ENCODE measurements at regions not wholly inside any gene's neighbourhood (a gene's known extent, or its start where the extent isn't known, plus 50 kb on each side); places are given as distances from the start of the nearest gene placed in this dataset.

GRCh38 chr10:124151466-124152095 is 58.2 kb upstream of the CHST15 start:
- TF ChIP-seq, protein P1, sequence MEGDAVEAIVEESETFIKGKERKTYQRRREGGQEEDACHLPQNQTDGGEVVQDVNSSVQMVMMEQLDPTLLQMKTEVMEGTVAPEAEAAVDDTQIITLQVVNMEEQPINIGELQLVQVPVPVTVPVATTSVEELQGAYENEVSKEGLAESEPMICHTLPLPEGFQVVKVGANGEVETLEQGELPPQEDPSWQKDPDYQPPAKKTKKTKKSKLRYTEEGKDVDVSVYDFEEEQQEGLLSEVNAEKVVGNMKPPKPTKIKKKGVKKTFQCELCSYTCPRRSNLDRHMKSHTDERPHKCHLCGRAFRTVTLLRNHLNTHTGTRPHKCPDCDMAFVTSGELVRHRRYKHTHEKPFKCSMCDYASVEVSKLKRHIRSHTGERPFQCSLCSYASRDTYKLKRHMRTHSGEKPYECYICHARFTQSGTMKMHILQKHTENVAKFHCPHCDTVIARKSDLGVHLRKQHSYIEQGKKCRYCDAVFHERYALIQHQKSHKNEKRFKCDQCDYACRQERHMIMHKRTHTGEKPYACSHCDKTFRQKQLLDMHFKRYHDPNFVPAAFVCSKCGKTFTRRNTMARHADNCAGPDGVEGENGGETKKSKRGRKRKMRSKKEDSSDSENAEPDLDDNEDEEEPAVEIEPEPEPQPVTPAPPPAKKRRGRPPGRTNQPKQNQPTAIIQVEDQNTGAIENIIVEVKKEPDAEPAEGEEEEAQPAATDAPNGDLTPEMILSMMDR (IDR thresholded peaks at IDR 0.05), result no peak
- TF ChIP-seq, protein P2, sequence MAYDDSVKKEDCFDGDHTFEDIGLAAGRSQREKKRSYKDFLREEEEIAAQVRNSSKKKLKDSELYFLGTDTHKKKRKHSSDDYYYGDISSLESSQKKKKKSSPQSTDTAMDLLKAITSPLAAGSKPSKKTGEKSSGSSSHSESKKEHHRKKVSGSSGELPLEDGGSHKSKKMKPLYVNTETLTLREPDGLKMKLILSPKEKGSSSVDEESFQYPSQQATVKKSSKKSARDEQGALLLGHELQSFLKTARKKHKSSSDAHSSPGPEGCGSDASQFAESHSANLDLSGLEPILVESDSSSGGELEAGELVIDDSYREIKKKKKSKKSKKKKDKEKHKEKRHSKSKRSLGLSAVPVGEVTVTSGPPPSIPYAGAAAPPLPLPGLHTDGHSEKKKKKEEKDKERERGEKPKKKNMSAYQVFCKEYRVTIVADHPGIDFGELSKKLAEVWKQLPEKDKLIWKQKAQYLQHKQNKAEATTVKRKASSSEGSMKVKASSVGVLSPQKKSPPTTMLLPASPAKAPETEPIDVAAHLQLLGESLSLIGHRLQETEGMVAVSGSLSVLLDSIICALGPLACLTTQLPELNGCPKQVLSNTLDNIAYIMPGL (CRISPR knock-in tag; IDR thresholded peaks at IDR 0.05), result no peak
- no peak for TF ChIP-seq ZNF532 (CRISPR knock-in tag; IDR thresholded peaks at IDR 0.05; ENCODE audit: borderline replicate concordance)
- no peak for TF ChIP-seq TCF7 (CRISPR knock-in tag; IDR thresholded peaks at IDR 0.05; ENCODE audit: low read depth)
- TF ChIP-seq, protein P3, sequence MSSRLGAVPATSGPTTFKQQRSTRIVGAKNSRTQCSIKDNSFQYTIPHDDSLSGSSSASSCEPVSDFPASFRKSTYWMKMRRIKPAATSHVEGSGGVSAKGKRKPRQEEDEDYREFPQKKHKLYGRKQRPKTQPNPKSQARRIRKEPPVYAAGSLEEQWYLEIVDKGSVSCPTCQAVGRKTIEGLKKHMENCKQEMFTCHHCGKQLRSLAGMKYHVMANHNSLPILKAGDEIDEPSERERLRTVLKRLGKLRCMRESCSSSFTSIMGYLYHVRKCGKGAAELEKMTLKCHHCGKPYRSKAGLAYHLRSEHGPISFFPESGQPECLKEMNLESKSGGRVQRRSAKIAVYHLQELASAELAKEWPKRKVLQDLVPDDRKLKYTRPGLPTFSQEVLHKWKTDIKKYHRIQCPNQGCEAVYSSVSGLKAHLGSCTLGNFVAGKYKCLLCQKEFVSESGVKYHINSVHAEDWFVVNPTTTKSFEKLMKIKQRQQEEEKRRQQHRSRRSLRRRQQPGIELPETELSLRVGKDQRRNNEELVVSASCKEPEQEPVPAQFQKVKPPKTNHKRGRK (CRISPR knock-in tag; IDR thresholded peaks at IDR 0.05; ENCODE audit: borderline replicate concordance), result no peak
- no peak for TF ChIP-seq CBFB (CRISPR knock-in tag; IDR thresholded peaks at IDR 0.05; ENCODE audit: low read depth)
- TF ChIP-seq, protein P4, sequence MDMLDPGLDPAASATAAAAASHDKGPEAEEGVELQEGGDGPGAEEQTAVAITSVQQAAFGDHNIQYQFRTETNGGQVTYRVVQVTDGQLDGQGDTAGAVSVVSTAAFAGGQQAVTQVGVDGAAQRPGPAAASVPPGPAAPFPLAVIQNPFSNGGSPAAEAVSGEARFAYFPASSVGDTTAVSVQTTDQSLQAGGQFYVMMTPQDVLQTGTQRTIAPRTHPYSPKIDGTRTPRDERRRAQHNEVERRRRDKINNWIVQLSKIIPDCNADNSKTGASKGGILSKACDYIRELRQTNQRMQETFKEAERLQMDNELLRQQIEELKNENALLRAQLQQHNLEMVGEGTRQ (CRISPR knock-in tag; IDR thresholded peaks at IDR 0.05), result no peak
- no peak for TF ChIP-seq ETV6 (CRISPR knock-in tag; IDR thresholded peaks at IDR 0.05)
- TF ChIP-seq RELA (CRISPR knock-in tag; IDR thresholded peaks at IDR 0.05; ENCODE audit: borderline replicate concordance), result no peak
- TF ChIP-seq RORB (CRISPR knock-in tag; IDR thresholded peaks at IDR 0.05), result no peak
- TF ChIP-seq OVOL2 (CRISPR knock-in tag; IDR thresholded peaks at IDR 0.05; ENCODE audit: borderline replicate concordance), result no peak

Data from WTC11 (cell line).